Astrocyte (in vitro differentiated cells and primary cell): ENCODE measurements at regions not wholly inside any gene's neighbourhood (a gene's known extent, or its start where the extent isn't known, plus 50 kb on each side); places are given as distances from the start of the nearest gene placed in this dataset.

Experiments used
- DNase-seq: peaks from one replicate; pipeline ENCODE4 v3.0.0-alpha.2; 2010; ENCODE audit warnings: low read depth
- FAIRE-seq: peaks from 2 replicates; lab custom pipeline; 2011; peaks lifted over from hg19 to GRCh38; lab: Jason Lieb, UNC
- H2AFZ ChIP-seq: 2 replicates; pipeline ENCODE4 v1.6.0; 2012; ENCODE audit warnings: low read depth, low read length, inconsistent platforms
- H3K27ac ChIP-seq: 2 replicates; pipeline ENCODE4 v1.5.1; 2011; ENCODE audit warnings: low read depth, low read length, inconsistent platforms
- H3K27me3 ChIP-seq: 2 replicates; pipeline ENCODE4 v1.6.0; 2011; ENCODE audit warnings: low read length, inconsistent platforms; ENCODE audit not compliant: insufficient read depth
- H3K36me3 ChIP-seq: 2 replicates; pipeline ENCODE4 v1.5.1; 2011; ENCODE audit warnings: low read length, inconsistent platforms; ENCODE audit not compliant: insufficient read depth
- H3K4me1 ChIP-seq: 2 replicates; pipeline ENCODE4 v1.5.1; 2011; ENCODE audit warnings: low read length, inconsistent platforms; ENCODE audit not compliant: insufficient read depth
- H3K4me2 ChIP-seq: 2 replicates; pipeline ENCODE4 v1.6.0; 2012; ENCODE audit warnings: low read length, inconsistent platforms
- H3K4me3 ChIP-seq: 2 replicates; pipeline ENCODE4 v1.5.1; 2011; ENCODE audit warnings: low read depth, mild to moderate bottlenecking, low read length, inconsistent platforms; ENCODE audit not compliant: insufficient read depth
- H3K79me2 ChIP-seq: 2 replicates; pipeline ENCODE4 v1.6.0; 2012; ENCODE audit warnings: mild to moderate bottlenecking, low read length, inconsistent platforms; ENCODE audit not compliant: insufficient read depth
- H3K9ac ChIP-seq: 2 replicates; pipeline ENCODE4 v1.6.0; 2012; ENCODE audit warnings: mild to moderate bottlenecking, low read length, inconsistent platforms
- H3K9me3 ChIP-seq: 2 replicates; pipeline ENCODE4 v1.5.1; 2012; ENCODE audit warnings: low read depth, mild to moderate bottlenecking, low read length, inconsistent platforms; ENCODE audit not compliant: insufficient read depth
- H4K20me1 ChIP-seq: 2 replicates; pipeline ENCODE4 v1.6.0; 2012; ENCODE audit warnings: low read length, inconsistent platforms; ENCODE audit not compliant: insufficient read depth
- H3K27ac Mint-ChIP-seq: one replicate; pipeline ENCODE4 v1.8.0; 2021; ENCODE audit warnings: mild to moderate bottlenecking, mixed read lengths; ENCODE audit not compliant: unreplicated experiment
- H3K27me3 Mint-ChIP-seq: one replicate; pipeline ENCODE4 v1.8.0; 2021; ENCODE audit warnings: low read depth, mixed read lengths; ENCODE audit not compliant: unreplicated experiment
- H3K36me3 Mint-ChIP-seq: one replicate; pipeline ENCODE4 v1.8.0; 2021; ENCODE audit warnings: low read depth, mixed read lengths; ENCODE audit not compliant: unreplicated experiment
- H3K4me1 Mint-ChIP-seq: one replicate; pipeline ENCODE4 v1.8.0; 2021; ENCODE audit warnings: low read depth, mixed read lengths; ENCODE audit not compliant: unreplicated experiment
- H3K4me3 Mint-ChIP-seq: one replicate; pipeline ENCODE4 v1.8.0; 2021; ENCODE audit warnings: mild to moderate bottlenecking, moderate library complexity, mixed read lengths; ENCODE audit not compliant: unreplicated experiment
- H3K9me3 Mint-ChIP-seq: one replicate; pipeline ENCODE4 v1.8.0; 2021; ENCODE audit warnings: mild to moderate bottlenecking, mixed read lengths; ENCODE audit not compliant: unreplicated experiment
- EZH2 ChIP-seq: IDR thresholded peaks from 2 replicates; pipeline ENCODE4 v1.6.1; 2012; ENCODE audit warnings: mild to moderate bottlenecking, low read length, inconsistent platforms; ENCODE audit not compliant: insufficient read depth
- TF ChIP-seq, protein P1 (sequence below): IDR thresholded peaks from 2 replicates; pipeline ENCODE4 v1.5.1; 2011; ENCODE audit warnings: low read depth, mild to moderate bottlenecking, inconsistent platforms, low read length, moderate library complexity; ENCODE audit not compliant: insufficient read depth

DNA sequence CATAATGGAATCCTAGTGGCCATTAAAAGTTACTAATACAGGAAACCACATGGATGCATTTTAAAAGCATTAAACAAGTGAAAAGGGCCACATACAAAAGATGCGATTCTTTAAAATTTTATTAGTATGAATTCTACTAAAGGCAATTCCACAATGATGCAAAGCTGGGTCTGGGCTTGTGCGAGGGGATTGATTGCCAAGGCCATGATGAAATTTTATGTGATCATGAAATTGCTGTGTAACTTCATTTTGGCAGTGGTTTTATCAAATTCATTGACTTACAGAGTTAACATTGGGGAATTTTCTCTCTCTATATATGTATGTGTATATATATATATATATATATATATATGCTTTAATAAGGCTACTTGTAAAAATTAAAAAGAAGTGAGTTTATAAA is 1142.5 kb upstream of the IGFBP7 start:
- Mint-ChIP-seq H3K36me3 (no peaks in the 10 kb centered on the region), H3K4me3 (no peak overlapping the region), H3K27me3 (no peaks in the 10 kb centered on the region), H3K9me3 (no peaks in the 10 kb centered on the region), H3K27ac (no peak overlapping the region), H3K4me1 (no peaks in the 10 kb centered on the region)
- Histone ChIP-seq H3K4me2 (no peak overlapping the region), H3K27ac (no peak overlapping the region), H4K20me1 (no peaks in the 10 kb centered on the region), H3K4me1 (no peaks in the 10 kb centered on the region), H3K79me2 (no peaks in the 10 kb centered on the region), H3K9ac (no peak overlapping the region), H3K4me3 (no peak overlapping the region), H3K9me3 (no peaks in the 10 kb centered on the region), H3K27me3 (no peaks in the 10 kb centered on the region), H3K36me3 (no peaks in the 10 kb centered on the region), H2AFZ (no peak overlapping the region)
- FAIRE-seq (no peak), DNase-seq (no peak)
- no peak for TF ChIP-seq EZH2
- TF ChIP-seq, protein P1, sequence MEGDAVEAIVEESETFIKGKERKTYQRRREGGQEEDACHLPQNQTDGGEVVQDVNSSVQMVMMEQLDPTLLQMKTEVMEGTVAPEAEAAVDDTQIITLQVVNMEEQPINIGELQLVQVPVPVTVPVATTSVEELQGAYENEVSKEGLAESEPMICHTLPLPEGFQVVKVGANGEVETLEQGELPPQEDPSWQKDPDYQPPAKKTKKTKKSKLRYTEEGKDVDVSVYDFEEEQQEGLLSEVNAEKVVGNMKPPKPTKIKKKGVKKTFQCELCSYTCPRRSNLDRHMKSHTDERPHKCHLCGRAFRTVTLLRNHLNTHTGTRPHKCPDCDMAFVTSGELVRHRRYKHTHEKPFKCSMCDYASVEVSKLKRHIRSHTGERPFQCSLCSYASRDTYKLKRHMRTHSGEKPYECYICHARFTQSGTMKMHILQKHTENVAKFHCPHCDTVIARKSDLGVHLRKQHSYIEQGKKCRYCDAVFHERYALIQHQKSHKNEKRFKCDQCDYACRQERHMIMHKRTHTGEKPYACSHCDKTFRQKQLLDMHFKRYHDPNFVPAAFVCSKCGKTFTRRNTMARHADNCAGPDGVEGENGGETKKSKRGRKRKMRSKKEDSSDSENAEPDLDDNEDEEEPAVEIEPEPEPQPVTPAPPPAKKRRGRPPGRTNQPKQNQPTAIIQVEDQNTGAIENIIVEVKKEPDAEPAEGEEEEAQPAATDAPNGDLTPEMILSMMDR = no peak

DNA sequence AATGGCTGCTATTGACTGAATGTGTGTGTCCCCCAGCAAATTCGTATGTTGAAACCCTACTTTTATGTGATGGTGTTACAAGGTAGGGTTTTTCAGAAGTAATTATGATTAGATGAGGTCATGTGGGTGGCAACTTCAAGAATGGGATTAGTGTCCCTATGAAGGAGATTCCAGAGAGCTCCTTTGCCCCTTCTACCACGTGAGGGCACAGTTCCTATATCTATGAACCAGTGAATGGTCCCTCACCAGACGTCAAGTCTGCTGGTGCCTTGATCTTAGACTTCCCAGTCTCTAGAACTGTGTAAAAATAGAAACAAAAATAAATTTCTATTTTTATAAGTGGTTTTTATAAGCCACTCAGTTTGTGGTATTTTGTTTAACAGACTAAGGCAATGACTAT is 1137.6 kb upstream of the IGFBP7 start:
- no peaks in the 10 kb centered on the region for H4K20me1 ChIP-seq
- H3K36me3 Mint-ChIP-seq = no peaks in the 10 kb centered on the region
- no peak overlapping the region for H3K4me3 Mint-ChIP-seq
- no peaks in the 10 kb centered on the region for H3K36me3 ChIP-seq
- peaks cover 3% of the 10 kb centered on the region for H3K27me3 Mint-ChIP-seq
- no peak overlapping the region for H3K27ac Mint-ChIP-seq
- H3K79me2 ChIP-seq = no peaks in the 10 kb centered on the region
- H3K4me1 Mint-ChIP-seq = no peaks in the 10 kb centered on the region
- no peak overlapping the region for H3K4me3 ChIP-seq
- no peak for FAIRE-seq
- H3K4me1 ChIP-seq = no peaks in the 10 kb centered on the region
- H3K9me3 Mint-ChIP-seq = no peaks in the 10 kb centered on the region
- peaks cover 8% of the 10 kb centered on the region for H3K9me3 ChIP-seq
- no peak for DNase-seq
- H3K9ac ChIP-seq = no peak overlapping the region
- no peak overlapping the region for H3K4me2 ChIP-seq
- H3K27me3 ChIP-seq = no peaks in the 10 kb centered on the region
- no peak overlapping the region for H2AFZ ChIP-seq
- H3K27ac ChIP-seq = no peak overlapping the region
- no peak for TF ChIP-seq EZH2
- TF ChIP-seq, protein P1 = no peak

DNA sequence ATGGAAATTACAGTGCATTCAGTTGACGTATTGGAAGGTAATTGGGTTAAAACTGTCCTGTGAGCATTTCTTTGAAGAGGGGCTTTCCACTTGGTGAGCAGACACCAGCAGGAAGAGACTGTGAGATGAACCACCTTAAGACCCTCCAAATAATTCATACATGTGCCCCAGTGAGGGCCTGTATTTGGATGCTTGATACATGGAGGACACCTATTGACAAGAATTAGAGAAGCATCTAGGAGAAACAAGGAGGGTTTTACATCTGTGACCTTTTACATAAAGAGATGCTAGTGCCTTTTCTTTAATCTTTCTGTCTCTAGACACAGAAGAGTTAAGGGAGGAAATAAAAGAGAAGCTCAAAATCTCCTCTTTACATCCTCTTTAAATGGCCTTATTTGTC is 1115.3 kb upstream of the IGFBP7 start:
- H3K9me3 Mint-ChIP-seq = no peaks in the 10 kb centered on the region
- DNase-seq (no peak), FAIRE-seq (no peak)
- no peaks in the 10 kb centered on the region for H3K27me3 Mint-ChIP-seq
- no peak overlapping the region for H3K4me2 ChIP-seq
- TF ChIP-seq EZH2 = no peak
- TF ChIP-seq, protein P1 = no peak
- H3K4me1 Mint-ChIP-seq = no peaks in the 10 kb centered on the region
- no peaks in the 10 kb centered on the region for H3K79me2 ChIP-seq
- no peak overlapping the region for H3K4me3 Mint-ChIP-seq
- no peaks in the 10 kb centered on the region for H3K36me3 Mint-ChIP-seq
- no peak overlapping the region for H2AFZ ChIP-seq
- no peak overlapping the region for H3K27ac ChIP-seq
- H3K36me3 ChIP-seq = no peaks in the 10 kb centered on the region
- no peak overlapping the region for H3K4me3 ChIP-seq
- H3K9ac ChIP-seq = no peak overlapping the region
- H4K20me1 ChIP-seq = no peaks in the 10 kb centered on the region
- H3K9me3 ChIP-seq = no peaks in the 10 kb centered on the region
- H3K27ac Mint-ChIP-seq = no peak overlapping the region
- no peaks in the 10 kb centered on the region for H3K27me3 ChIP-seq
- H3K4me1 ChIP-seq = no peaks in the 10 kb centered on the region
